Hepatocyte (in vitro differentiated cells): ENCODE measurements at regions not wholly inside any gene's neighbourhood (a gene's known extent, or its start where the extent isn't known, plus 50 kb on each side); places are given as distances from the start of the nearest gene placed in this dataset.

ENCODE experiments used
- DNase-seq: peaks from one replicate; pipeline ENCODE4 v3.0.0-alpha.2; 2016; ENCODE audit warnings: low spot score
- H2AFZ ChIP-seq: fragments of 200-600 bp; sonication (generic); 2 replicates; pipeline ENCODE4 v1.6.0; 2016; ENCODE audit warnings: antibody characterized with exemption, mild to moderate bottlenecking
- H3K27ac ChIP-seq: fragments of 200-600 bp; sonication (generic); 2 replicates; pipeline ENCODE4 v1.5.1; 2016; ENCODE audit warnings: mild to moderate bottlenecking
- H3K27me3 ChIP-seq: fragments of 200-600 bp; sonication (generic); 2 replicates; pipeline ENCODE4 v1.6.1; 2016
- H3K36me3 ChIP-seq: fragments of 200-600 bp; sonication (generic); replicated peaks from 2 replicates; pipeline ENCODE4 v1.5.1; 2016; ENCODE audit warnings: low read depth; ENCODE audit not compliant: insufficient read depth
- H3K4me1 ChIP-seq: fragments of 200-600 bp; sonication (generic); 2 replicates; pipeline ENCODE4 v1.5.1; 2016; ENCODE audit warnings: mild to moderate bottlenecking, moderate library complexity; ENCODE audit not compliant: insufficient read depth
- H3K4me2 ChIP-seq: fragments of 200-600 bp; sonication (generic); 2 replicates; pipeline ENCODE4 v1.6.0; 2016
- H3K4me3 ChIP-seq: fragments of 200-600 bp; sonication (generic); 2 replicates; pipeline ENCODE4 v1.5.1; 2016; ENCODE audit warnings: mild to moderate bottlenecking
- H3K79me2 ChIP-seq: fragments of 200-600 bp; sonication (generic); 2 replicates; pipeline ENCODE4 v1.6.0; 2017; ENCODE audit warnings: mild to moderate bottlenecking
- H3K9me2 ChIP-seq: fragments of 200-600 bp; sonication (generic); replicated peaks from 2 replicates; pipeline ENCODE4 v1.6.0; 2017; ENCODE audit warnings: mild to moderate bottlenecking; ENCODE audit not compliant: insufficient read depth
- H3K9me3 ChIP-seq: fragments of 200-600 bp; sonication (generic); 2 replicates; pipeline ENCODE4 v1.5.1; 2016; ENCODE audit warnings: low read depth, mild to moderate bottlenecking
- H4K20me1 ChIP-seq: fragments of 200-600 bp; sonication (generic); 2 replicates; pipeline ENCODE4 v1.6.0; 2016; ENCODE audit warnings: mild to moderate bottlenecking; ENCODE audit not compliant: insufficient read depth, poor library complexity, severe bottlenecking
- CTCF ChIP-seq: fragments of 200-600 bp; sonication (generic); IDR thresholded peaks from 2 replicates; pipeline ENCODE4 v1.5.1; 2016; ENCODE audit warnings: antibody characterized with exemption, mild to moderate bottlenecking; ENCODE audit not compliant: poor library complexity
- EZH2 ChIP-seq: fragments of 200-600 bp; sonication (generic); IDR thresholded peaks from 2 replicates; pipeline ENCODE4 v1.6.1; 2016; ENCODE audit warnings: antibody characterized with exemption, mild to moderate bottlenecking, borderline replicate concordance
- EZH2phosphoT487 ChIP-seq: fragments of 200-600 bp; sonication (generic); IDR thresholded peaks from one replicate; pipeline ENCODE4 v1.6.1; 2018; ENCODE audit warnings: antibody characterized with exemption, mild to moderate bottlenecking, low read depth, moderate library complexity; ENCODE audit not compliant: unreplicated experiment, severe bottlenecking
- WGBS: methylation state at CpG from one replicate; pipeline ENCODE4 v1.1.6; 2016; ENCODE audit warnings: low lambda C conversion rate; ENCODE audit errors: missing lambda C conversion rate; 5-methylcytosine and 5-hydroxymethylcytosine counted together

GRCh38 chr2:47631306-47631705, 60.5 kb upstream of the KCNK12 start:
- no peaks in the 10 kb centered on the region for H3K36me3 ChIP-seq
- peaks cover 2% of the 10 kb centered on the region for H3K4me1 ChIP-seq
- H3K27ac ChIP-seq, result no peak overlapping the region
- H3K27me3 ChIP-seq, result no peaks in the 10 kb centered on the region
- H3K4me2 ChIP-seq, result no peak overlapping the region
- no peak for DNase-seq
- H3K9me3 ChIP-seq, result no peaks in the 10 kb centered on the region
- no peaks in the 10 kb centered on the region for H3K79me2 ChIP-seq
- no peak overlapping the region for H2AFZ ChIP-seq
- no peaks in the 10 kb centered on the region for H3K9me2 ChIP-seq
- WGBS, result 91% methylated on average over 6 of the region's 6 CpGs
- H3K4me3 ChIP-seq, result no peak overlapping the region
- TF ChIP-seq EZH2 (no peak), EZH2phosphoT487 (no peak), CTCF (no peak)
- H4K20me1 ChIP-seq, result no peaks in the 10 kb centered on the region

- H4K20me1 ChIP-seq, result no peaks in the 10 kb centered on the region
- TF ChIP-seq EZH2phosphoT487, result no peak
- no peak for TF ChIP-seq EZH2
- TF ChIP-seq CTCF, result no peak
- no peaks in the 10 kb centered on the region for H3K9me3 ChIP-seq
- H2AFZ ChIP-seq, result no peak overlapping the region
- H3K4me1 ChIP-seq, result peaks cover 2% of the 10 kb centered on the region
- H3K79me2 ChIP-seq, result no peaks in the 10 kb centered on the region
- no peak overlapping the region for H3K4me2 ChIP-seq
- 93% methylated on average over 7 of the region's 7 CpGs for WGBS
- no peak overlapping the region for H3K27ac ChIP-seq
- no peaks in the 10 kb centered on the region for H3K27me3 ChIP-seq
- no peak for DNase-seq
- no peaks in the 10 kb centered on the region for H3K9me2 ChIP-seq
- no peaks in the 10 kb centered on the region for H3K36me3 ChIP-seq
- H3K4me3 ChIP-seq, result no peak overlapping the region
Observed at GRCh38 chr2:47629501-47630460, 59.0 kb upstream of the KCNK12 start.

- H3K4me1 ChIP-seq, result peaks cover 2% of the 10 kb centered on the region
- H3K27ac ChIP-seq, result no peak overlapping the region
- WGBS, result 88% methylated on average over 3 of the region's 3 CpGs
- no peaks in the 10 kb centered on the region for H3K9me3 ChIP-seq
- H3K4me3 ChIP-seq, result no peak overlapping the region
- no peak overlapping the region for H3K4me2 ChIP-seq
- H3K36me3 ChIP-seq, result no peaks in the 10 kb centered on the region
- H2AFZ ChIP-seq, result no peak overlapping the region
- H4K20me1 ChIP-seq, result no peaks in the 10 kb centered on the region
- no peak for DNase-seq
- no peaks in the 10 kb centered on the region for H3K27me3 ChIP-seq
- H3K9me2 ChIP-seq, result no peaks in the 10 kb centered on the region
- TF ChIP-seq EZH2 (no peak), EZH2phosphoT487 (no peak), CTCF (no peak)
- no peaks in the 10 kb centered on the region for H3K79me2 ChIP-seq
Observed at GRCh38 chr2:47628904-47629303, 58.1 kb upstream of the KCNK12 start.
